ENCODE measurements at regions not wholly inside any gene's neighbourhood (a gene's known extent, or its start where the extent isn't known, plus 50 kb on each side); places are given as distances from the start of the nearest gene placed in this dataset.
"Not testable (repeated sequence)": the region's sequence is repeated elsewhere in the genome, so short reads cannot be mapped to it uniquely, and the experiment has no call there.

DNA sequence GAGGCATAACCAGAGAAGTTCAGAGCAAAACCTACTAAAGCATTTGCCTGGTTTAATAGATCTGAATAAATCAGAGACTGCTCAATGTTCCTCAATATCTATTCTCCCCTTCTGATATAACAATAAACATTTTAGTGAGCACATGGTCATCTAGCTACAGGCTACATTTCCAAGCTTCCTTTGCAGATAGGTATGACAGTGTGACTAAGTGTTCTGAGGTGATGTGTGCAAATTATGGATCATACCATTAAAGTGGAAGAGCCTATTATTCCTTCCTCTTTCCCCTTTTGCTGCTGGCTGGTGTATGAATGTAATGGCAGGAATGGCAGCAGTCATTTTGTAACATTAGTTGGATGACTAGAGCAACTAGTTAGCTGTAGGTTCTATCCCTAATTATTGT lies 285.8 kb upstream of the RASA1 start:
- no peak for DNase-seq

DNA sequence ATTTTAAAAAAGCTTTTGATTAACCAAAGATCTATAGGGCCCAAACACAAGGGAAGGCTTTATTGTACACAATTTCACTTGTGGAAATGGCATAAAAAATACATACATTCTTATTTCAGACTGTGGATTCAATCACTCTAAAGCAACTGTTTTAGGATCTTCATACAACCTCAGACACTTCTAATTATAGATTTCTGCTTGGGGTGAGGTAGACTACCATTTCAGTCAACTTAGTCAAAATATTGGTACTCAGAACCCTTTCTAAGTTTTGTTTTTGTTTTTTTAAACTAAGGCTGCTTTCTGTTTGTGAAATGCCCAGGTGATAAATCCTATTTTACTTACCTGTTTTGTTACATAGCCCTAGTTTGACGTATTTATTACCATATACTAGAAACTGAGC lies 284.5 kb upstream of the RASA1 start:
- no peak for DNase-seq

DNA sequence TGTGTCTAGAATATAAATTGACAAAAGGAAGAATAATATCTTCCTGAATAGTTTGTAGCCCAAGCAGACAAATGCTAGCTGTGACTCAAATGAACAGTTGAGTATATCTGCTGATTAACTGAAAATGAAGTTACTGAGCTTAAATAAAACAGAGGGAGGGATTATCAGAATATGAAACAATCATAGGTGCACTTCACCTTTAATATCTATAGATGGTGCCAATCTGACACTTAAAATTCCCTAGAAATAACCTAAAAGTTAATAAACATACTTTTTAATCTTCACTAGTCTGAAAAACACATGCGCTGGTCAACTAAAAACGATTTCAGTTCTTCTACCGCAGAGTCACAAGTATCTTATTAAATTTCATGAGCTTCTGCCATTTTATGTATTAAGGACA lies 280.8 kb upstream of the RASA1 start:
- DNase-seq, result no peak

DNA sequence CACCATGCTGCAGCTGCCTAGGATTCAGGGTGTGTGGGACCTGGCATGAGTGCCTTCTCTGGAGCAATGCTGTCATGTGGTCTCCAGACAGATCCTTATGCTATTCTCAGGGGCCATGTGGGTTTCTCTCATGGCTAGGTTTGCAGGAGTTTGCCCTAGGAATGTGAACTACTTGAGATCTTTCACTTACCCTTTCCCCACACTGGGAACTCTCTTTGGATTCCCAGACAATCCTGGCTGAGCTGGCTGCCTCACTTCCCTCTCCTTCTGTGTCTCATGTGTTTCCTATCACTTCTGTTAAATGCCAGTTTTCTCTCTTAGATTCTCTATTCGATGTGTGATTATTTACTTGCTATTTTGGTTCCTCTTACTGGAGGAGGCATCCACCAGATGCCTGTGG lies 270.2 kb upstream of the RASA1 start:
- no peak for DNase-seq

DNA sequence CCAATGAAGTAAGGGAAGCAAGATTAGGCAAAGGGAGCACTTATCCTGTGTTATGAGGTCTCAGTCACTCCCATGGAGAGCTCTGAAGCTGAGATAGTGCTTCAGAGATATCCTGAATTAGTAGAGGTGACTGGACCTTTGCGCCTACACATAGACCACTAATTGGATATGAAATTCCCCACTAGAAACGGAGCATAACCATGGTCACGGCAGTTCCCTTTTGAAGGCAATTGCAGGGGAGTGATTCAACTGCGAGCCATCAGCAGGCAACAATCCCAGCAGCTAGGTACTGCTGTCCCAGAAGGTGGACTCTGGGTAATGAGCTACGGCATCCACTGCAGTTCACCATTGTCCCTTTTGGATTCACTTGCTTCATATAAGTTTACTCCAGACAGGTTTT lies 267.7 kb upstream of the RASA1 start:
- peak; percentile 90 for DNase-seq

GRCh38 chr5:87002485-87002884 lies 265.2 kb upstream of the RASA1 start:
- peak; percentile 72 for DNase-seq

DNA sequence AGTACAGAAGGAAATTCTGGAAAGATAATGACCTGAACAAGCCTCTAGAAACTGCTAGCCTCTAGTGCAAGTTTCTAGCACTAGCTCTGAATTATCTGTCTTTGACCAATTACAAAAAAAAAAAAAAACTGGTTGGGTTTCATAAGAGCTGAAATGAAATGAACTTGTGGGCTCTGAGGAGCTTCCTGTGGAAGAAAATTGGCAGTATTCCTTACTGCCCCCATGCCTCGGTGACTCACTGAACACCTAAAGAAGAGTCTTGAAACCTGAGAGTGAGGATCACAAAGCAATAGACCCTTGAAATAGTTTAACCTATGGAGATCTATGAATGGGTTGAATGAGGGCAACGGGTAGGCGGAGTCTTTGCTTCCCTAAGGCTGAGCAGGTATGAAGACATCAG lies 263.6 kb upstream of the RASA1 start:
- no peak for DNase-seq

DNA sequence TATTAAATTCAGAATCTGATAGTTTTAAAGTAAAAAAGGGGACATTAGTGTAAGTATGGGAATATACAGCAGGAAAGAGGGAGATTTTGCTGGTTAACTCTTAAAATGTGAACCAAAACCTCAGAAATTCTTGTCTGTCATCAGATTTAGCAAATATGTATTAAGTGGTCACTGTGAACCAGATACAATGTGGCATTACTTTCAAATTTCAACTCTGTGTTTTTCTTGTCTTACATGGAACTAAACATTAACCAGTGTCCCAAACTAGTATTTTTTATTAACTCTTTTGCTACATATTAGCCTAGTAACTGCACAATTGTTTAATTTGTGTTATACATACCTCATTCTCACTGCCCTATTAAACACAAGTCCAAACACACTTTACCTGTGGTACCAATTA lies 259.9 kb upstream of the RASA1 start:
- no peak for DNase-seq

DNA sequence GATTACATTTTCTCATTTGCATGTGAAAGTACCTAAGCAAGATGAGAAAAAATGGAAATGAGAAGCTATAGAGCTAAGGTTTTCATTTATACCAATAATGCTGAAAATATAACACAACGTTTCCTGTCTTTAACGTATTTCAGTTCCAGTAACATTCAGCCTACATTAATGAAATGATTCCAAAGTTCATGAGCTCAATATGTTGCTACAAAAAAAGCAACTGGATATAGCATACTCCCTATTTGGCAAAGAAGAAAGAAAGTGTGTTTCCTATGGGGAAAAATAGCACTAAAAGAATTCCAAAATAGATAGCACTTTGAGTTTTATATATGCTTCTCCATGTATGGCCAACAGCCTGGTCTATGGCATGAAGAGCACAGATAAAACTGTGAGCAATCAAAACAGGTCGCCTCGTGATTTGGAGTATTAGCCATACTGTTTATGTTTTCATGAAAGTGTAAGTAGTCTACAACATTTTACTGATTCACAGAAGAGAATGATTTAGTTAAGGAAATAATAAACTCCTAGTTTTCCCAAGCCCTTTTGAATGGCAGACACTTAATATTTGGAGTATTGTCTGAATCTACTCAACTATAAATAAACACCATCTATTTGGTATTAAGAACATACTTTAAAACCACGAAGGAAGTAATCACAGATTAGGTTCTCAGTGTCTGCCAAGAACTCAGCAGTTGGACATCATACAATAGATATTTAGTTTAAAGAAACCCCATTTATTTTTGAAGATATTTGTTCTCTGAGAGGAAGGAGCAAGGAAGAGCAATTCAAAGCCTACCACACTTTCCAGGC lies 258.7 kb upstream of the RASA1 start:
- peak; percentile 17 for DNase-seq

GRCh38 chr5:87010736-87011135 lies 256.9 kb upstream of the RASA1 start:
- DNase-seq, result no peak

- DNase-seq, result no peak
These were observed 251.8 kb upstream of the RASA1 start for GRCh38 chr5:87015901-87016300.

DNA sequence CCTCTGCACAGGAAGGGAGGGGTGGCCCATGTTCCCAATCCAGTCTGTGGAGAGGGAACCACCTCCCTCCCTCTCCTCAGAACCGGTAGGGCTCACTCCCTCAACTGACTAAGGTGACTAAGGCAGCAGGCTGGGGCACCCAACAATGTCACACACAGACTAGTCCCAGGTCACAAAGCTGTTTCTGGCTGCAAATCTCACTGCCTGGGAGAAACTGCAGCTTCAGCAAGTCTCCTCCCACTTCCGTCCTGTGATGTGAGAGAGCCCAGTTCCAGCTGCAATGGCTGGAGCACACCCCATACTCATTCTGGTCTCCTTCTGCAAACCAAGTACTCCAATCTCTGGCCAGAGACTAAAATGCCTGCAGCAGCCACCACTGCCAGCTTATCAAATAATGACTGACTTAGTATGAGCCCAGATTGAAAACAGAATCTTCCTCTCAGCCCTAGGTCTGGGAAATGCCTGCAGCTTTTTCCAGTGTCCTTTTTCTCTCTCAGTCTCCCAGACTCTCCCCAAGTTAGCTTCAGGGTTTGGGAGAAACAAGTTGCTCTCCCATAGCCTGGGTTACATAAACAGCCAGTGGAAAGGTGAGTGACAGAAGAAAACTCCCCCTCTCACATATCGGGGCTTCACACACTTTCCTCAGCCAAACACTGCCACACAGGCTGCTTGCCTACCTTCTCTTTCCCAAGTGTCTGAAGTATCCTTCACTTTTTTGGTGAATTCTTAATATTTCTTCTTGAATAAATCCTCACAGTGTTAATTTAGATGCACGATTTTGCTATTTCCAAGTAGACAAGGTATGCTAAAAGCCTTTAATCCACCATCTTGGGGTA lies 247.4 kb upstream of the RASA1 start:
- DNase-seq, result no peak

DNA sequence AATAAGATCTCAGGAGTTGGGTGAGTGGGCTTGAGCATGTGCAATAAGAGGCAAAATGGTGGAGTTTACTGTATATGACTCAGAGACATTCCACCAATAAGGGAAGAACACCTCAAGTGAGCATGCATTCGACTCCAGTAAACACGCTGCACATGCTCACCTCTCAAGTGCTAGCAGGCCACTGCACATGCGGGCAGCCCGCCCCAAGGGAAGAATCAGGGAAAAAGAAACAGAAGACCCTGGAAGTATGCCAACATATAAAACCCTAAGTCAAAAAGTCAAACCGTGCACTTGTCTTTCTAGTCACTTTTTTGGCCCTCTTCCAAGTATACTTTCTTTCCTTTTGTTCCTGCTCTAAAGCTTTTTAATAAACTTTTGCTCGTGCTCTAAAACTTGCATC lies 245.3 kb upstream of the RASA1 start:
- no peak for DNase-seq

DNA sequence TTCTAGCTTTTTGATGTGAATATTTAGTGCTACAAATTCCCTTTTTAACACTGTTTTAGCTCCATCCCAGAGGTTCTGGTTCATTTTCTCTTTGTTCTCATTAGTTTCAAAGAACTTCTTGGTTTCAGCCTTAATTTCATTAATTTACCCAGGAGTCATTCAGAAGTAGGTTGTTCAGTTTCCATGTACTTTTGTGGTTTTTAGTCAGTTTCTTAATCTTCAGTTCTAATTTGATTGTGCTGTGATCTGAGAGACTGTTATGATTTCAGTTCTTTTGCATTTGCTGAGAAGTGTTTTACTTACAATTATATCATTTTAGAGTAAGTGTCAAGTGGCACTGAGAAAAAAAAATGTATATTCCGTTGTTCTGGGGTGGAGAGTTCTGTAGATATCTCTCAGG lies 240.1 kb upstream of the RASA1 start:
- DNase-seq, result no peak

DNA sequence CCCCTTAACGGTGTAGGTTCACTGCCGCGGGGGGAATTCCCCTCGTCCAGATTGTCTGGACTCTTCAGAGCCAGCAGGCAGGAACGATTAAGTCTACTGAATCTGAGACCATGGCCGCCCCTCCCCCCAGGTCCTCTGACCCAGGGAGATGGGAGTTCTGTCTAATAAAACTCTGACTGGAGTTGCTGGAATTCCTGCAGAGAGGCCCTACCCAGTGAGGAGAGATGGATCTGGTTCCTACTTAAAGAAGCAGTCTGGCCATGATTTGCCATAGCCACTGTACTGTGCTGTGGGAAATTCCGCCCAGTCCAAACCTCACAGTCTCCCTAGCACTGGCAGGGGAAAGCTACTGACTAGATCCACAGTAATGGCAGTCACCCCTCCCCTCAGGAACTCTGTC lies 237.7 kb upstream of the RASA1 start:
- no peak for DNase-seq

DNA sequence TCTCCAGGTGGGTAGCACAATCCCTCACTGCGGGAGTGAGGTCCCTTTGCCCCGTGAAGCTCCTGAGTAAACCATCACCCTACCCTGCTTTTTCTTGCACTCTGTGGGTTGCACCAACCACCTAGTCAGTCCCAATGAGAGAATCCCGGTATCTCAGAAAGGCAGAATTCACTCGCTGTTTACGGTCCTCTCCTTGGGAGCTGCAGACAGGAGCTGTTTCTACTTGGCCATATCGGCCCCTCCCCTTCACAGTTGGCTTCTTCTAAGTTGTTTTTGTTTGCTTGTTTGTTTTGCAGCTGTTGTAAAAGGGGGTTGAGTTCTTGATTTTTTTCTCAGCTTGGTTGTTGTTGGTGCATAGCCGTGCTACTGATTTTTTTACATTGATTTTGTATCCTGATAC lies 237.0 kb upstream of the RASA1 start:
- DNase-seq, result no peak

GRCh38 chr5:87034557-87034956 lies 233.1 kb upstream of the RASA1 start:
- no peak for DNase-seq

- DNase-seq, result no peak
These were observed 225.1 kb upstream of the RASA1 start for GRCh38 chr5:87042554-87042953.

DNA sequence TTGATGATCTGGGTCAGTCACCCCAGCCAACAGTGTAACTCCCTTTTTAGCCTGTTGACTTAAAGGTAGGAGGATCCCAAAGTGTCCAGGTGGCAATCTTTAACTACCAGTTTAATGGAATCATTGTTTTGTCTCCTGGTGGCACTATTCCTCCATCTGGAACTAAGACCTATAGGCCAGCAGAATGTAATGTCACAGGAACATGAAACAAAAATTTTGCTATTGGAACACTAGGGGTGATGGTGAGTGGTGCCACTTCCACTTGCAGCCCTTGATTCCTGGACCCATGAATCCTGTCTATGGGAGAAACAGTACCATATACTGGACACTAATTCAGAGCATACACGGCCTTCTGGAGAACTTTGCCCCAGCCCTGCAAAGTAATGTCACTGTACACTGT lies 219.5 kb upstream of the RASA1 start:
- no peak for DNase-seq

- DNase-seq, result not testable (repeated sequence)
These were observed 218.7 kb upstream of the RASA1 start for GRCh38 chr5:87049012-87049411.

GRCh38 chr5:87051502-87052113 lies 216.1 kb upstream of the RASA1 start:
- no peak for DNase-seq

DNA sequence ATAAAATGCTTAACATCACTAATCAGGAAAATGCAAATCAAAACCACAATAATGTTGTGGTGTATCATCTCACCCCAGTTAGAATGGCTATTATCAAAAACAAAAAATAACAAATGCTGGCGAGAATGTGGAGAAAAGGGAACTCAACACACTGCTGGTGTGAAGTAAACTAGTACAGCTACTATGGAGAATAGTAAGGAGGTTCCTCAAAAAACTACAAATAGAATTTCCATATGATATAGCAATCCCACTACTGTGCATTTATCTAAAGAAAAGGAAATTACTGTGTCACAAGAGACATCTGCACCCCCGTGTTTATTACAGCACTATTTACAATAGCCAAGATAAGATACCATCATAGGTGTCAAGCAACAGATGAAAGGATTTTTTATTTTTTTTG lies 214.5 kb upstream of the RASA1 start:
- no peak for DNase-seq

DNA sequence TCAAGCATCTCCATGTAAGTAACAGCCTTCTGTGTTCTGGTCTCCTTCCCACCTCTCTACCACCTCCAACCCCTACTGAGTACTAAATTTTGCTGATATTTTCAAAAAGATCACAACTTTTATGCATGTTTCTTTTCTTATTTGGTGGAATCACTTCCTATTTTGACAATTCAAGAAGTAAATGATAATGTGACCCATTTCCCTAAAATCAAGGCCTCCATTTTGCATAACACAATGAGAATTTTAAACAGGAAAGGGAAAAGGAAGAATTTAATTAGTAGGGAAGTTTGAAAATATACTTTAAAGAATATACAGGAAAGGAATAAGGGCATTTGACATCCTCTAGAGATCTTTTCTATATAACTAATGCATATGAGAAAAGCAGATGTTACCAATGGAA lies 212.9 kb upstream of the RASA1 start:
- no peak for DNase-seq

GRCh38 chr5:87061046-87061445 lies 206.6 kb upstream of the RASA1 start:
- DNase-seq, result peak; percentile 38
